ENCODE measurements at regions not wholly inside any gene's neighbourhood (a gene's known extent, or its start where the extent isn't known, plus 50 kb on each side); places are given as distances from the start of the nearest gene placed in this dataset.

DNA sequence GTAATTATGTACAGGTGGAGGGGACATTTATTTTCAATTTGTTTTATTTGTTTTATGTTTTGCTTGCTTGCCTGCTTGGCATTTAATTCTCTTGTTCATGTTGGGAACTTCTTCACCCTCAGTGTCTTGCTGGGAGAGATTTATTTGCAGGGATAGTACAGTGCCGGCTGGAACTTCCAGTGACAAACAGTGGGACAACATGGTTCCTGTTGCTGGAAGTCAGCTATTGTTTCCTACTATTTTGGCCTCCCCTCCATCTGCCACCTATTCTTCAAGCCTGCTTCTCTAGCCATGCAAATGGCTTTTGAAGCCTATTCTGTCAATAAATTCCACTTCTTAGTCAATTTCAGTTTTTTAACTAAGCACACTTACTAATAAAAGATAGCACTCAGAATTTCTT, 105.4 kb upstream of the BANK1 start:
- TF ChIP-seq, protein P1, sequence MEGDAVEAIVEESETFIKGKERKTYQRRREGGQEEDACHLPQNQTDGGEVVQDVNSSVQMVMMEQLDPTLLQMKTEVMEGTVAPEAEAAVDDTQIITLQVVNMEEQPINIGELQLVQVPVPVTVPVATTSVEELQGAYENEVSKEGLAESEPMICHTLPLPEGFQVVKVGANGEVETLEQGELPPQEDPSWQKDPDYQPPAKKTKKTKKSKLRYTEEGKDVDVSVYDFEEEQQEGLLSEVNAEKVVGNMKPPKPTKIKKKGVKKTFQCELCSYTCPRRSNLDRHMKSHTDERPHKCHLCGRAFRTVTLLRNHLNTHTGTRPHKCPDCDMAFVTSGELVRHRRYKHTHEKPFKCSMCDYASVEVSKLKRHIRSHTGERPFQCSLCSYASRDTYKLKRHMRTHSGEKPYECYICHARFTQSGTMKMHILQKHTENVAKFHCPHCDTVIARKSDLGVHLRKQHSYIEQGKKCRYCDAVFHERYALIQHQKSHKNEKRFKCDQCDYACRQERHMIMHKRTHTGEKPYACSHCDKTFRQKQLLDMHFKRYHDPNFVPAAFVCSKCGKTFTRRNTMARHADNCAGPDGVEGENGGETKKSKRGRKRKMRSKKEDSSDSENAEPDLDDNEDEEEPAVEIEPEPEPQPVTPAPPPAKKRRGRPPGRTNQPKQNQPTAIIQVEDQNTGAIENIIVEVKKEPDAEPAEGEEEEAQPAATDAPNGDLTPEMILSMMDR (IDR thresholded peaks at IDR 0.05; ENCODE audit: low read depth, low read length) = no peak
- no peak for TF ChIP-seq EZH2phosphoT487 (IDR thresholded peaks at IDR 0.05; ENCODE audit: low read depth)

Data from OCI-LY3 (cell line).